BJ (cell line): ENCODE measurements at regions not wholly inside any gene's neighbourhood (a gene's known extent, or its start where the extent isn't known, plus 50 kb on each side); places are given as distances from the start of the nearest gene placed in this dataset.
"Not testable (repeated sequence)": the region's sequence is repeated elsewhere in the genome, so short reads cannot be mapped to it uniquely, and the experiment has no call there.

Experiments used
- CTCF ChIA-PET: fragments of 350-600 bp; formaldehyde crosslinking; extraction: SDS; loops from one replicate; lab custom pipeline; 2021; ENCODE audit warnings: antibody characterized with exemption, inconsistent platforms; lab: Yijun Ruan, JAX
- POLR2A ChIA-PET: fragments of 300-600 bp; sonication (Branson Sonifier 250); formaldehyde crosslinking; extraction: SDS; loops from one replicate; lab custom pipeline; 2021; ENCODE audit warnings: antibody characterized with exemption; lab: Charles Lee
- DNase-seq: peaks from one replicate; pipeline ENCODE4 v3.0.0-alpha.2; 2011; ENCODE audit warnings: low read depth
- H3K27me3 ChIP-seq: 2 replicates; pipeline ENCODE4 v1.6.0; 2011; ENCODE audit warnings: low read length; ENCODE audit not compliant: control insufficient read depth, insufficient read depth
- H3K36me3 ChIP-seq: 2 replicates; pipeline ENCODE4 v1.5.1; 2011; ENCODE audit warnings: low read length; ENCODE audit not compliant: control insufficient read depth, insufficient read depth
- H3K4me3 ChIP-seq: 2 replicates; pipeline ENCODE4 v1.5.1; 2011; ENCODE audit warnings: low read depth, mild to moderate bottlenecking, control low read depth, low read length
- TF ChIP-seq, protein P1 (sequence below): IDR thresholded peaks from 2 replicates; pipeline ENCODE4 v1.5.1; 2011; ENCODE audit warnings: low read depth, mild to moderate bottlenecking, control low read depth, inconsistent platforms, low read length, moderate library complexity; ENCODE audit not compliant: insufficient read depth

DNA sequence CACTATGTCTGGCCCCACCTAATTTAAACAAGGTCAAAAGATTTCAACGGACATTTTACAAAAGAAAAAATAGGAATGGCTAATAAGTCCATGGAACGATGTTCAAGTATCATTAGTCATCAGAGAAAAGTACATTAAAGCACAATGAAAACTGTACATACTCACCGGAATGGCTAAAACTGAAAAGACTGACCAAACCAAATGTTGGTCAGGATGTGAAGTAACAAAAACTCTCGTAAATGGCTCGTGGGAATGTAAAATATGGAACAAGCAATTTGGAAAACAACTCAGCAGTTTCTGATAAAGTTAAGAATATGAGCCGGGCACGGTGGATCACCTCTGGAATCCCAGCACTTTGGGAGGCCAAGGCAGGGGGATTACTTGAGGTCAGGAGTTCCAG lies 65.7 kb upstream of the PARD3 start:
- TF ChIP-seq, protein P1, sequence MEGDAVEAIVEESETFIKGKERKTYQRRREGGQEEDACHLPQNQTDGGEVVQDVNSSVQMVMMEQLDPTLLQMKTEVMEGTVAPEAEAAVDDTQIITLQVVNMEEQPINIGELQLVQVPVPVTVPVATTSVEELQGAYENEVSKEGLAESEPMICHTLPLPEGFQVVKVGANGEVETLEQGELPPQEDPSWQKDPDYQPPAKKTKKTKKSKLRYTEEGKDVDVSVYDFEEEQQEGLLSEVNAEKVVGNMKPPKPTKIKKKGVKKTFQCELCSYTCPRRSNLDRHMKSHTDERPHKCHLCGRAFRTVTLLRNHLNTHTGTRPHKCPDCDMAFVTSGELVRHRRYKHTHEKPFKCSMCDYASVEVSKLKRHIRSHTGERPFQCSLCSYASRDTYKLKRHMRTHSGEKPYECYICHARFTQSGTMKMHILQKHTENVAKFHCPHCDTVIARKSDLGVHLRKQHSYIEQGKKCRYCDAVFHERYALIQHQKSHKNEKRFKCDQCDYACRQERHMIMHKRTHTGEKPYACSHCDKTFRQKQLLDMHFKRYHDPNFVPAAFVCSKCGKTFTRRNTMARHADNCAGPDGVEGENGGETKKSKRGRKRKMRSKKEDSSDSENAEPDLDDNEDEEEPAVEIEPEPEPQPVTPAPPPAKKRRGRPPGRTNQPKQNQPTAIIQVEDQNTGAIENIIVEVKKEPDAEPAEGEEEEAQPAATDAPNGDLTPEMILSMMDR = no peak
- DNase-seq = peak; percentile 73
- ChIA-PET POLR2A (no interaction called here), CTCF (no interaction called here)
- Histone ChIP-seq H3K36me3 (no peaks in the 10 kb centered on the region), H3K27me3 (no peaks in the 10 kb centered on the region; the same call in 1 of the 2 replicates), H3K4me3 (no peak overlapping the region)

DNA sequence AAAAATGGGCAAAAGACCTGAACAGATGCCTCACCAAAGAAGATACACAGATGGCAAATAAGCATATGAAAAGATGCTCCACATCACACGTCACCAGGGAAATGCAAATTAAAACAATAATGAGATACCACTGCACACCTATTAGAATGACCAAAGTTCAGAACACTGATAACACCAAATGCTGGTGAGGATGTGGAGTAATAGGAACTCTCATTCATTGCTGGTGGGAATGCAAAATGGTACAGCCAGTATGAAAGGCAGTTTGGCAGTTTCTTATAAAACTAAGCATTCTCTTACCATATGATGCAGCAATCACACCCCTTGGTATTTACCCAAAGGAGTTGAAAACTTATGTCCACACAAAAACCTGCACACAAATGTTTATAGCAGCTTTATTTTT lies 63.6 kb upstream of the PARD3 start:
- H3K27me3 ChIP-seq, DNase-seq, POLR2A ChIA-PET, H3K36me3 ChIP-seq, CTCF ChIA-PET, H3K4me3 ChIP-seq: not testable (repeated sequence)

DNA sequence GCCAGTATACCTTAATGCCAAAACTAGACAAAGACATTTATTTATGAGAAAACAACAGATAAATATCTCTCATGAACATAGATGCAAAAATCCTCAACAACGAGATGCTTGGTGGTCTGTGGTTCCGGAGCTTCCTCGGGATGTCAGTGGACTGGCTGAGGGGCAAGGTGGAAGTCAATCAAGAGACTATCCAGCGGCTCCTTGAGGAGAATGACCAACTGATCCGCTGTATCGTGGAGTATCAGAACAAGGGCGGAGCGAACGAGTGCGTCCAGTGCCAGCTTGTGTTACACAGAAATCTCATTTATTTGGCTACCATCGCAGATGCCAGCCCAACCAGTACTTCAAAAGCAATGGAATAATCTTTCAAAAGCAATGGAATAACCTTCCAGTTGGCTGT lies 60.0 kb upstream of the PARD3 start:
- peaks cover 3% of the 10 kb centered on the region for H3K27me3 ChIP-seq
- TF ChIP-seq, protein P1 = no peak
- H3K4me3 ChIP-seq = no peak overlapping the region
- DNase-seq = no peak
- no peaks in the 10 kb centered on the region for H3K36me3 ChIP-seq
- CTCF ChIA-PET = no interaction called here
- POLR2A ChIA-PET = no interaction called here

DNA sequence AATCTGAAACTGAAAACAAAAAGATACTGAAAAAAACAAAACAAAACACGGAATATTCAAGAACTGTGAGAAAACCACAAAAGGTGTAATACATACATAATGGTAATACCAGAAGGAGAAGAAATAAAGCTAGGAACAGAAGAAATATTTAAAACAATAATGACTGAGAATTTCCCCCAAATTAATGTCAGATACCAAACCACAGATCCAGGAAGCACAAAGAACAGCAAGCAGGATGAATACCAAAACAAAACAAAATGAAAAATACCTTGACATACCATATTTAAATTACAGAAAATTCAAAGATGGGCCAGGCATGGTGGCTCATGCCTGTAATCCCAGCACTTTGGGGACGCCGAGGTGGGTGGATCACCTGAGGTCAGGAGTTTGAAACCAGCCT lies 57.7 kb upstream of the PARD3 start:
- Histone ChIP-seq H3K27me3 (peaks cover 3% of the 10 kb centered on the region), H3K36me3 (no peaks in the 10 kb centered on the region), H3K4me3 (no peak overlapping the region)
- POLR2A ChIA-PET = no interaction called here
- no peak for DNase-seq
- CTCF ChIA-PET = interaction anchor here (0.6 kb wide), 1 partner anchor 1238 kb away, joined by 3 read pairs; no protein-coding TSS in a partner anchor
- TF ChIP-seq, protein P1 = no peak

DNA sequence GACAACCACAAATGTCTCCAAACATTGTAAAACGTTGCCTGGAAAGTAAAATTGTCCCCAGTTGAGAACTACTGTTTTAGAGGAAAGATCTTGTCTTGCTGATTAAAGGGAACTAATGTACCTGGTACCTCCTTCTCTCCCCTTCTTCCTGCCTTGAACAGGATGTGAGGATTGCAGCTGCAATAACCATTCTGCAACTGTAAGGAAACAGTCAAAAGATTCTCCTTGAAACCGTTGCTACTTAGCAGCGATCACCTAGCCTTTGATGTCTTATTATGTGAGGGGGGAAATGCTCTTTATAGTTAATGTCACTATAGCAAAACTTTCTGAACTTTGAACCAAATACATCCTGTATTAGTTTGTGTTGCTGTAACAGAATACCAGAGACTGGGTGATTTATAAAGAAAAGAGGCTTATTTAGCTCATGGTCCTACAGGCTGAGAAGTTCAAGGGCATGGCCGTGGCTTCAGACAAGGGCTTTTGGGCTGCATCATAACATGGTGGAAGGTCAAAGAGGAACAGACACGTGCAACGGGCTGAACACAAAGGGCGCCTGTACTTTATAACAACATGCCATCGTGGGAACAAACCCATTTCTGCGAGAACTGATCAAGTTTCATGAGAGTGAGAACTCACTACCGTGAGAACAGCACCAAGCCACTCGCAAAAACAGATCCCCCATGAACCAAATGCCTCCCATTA lies 54.2 kb upstream of the PARD3 start:
- no peak for DNase-seq
- ChIA-PET CTCF (no interaction called here), POLR2A (no interaction called here)
- peaks cover 3% of the 10 kb centered on the region; the same call in 1 of the 2 replicates for H3K27me3 ChIP-seq
- TF ChIP-seq, protein P1 = no peak
- H3K36me3 ChIP-seq = no peaks in the 10 kb centered on the region
- H3K4me3 ChIP-seq = no peak overlapping the region

DNA sequence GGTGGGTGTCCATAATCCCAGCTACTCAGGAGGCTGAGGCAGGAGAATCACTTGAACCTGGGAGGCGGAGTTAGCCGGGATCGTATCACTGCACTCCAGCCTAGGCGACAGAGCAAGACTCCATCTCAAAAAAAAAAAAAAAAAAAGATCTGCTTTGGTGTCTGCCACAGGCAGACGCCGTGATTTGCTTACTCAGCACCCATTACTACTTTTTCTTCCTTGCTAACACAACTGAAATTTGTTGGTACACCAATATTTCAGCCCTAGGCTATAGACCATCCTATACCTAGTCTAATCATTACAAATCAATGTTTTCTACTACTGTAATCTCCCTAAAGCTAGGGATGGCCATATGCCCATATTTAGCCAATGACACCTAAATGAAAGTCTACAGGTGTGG lies 53.5 kb upstream of the PARD3 start:
- no peak for DNase-seq
- ChIA-PET POLR2A (no interaction called here), CTCF (no interaction called here)
- no peak overlapping the region for H3K4me3 ChIP-seq
- peaks cover 3% of the 10 kb centered on the region; the same call in 1 of the 2 replicates for H3K27me3 ChIP-seq
- TF ChIP-seq, protein P1 = no peak
- H3K36me3 ChIP-seq = no peaks in the 10 kb centered on the region
